ENCODE measurements at regions not wholly inside any gene's neighbourhood (a gene's known extent, or its start where the extent isn't known, plus 50 kb on each side); places are given as distances from the start of the nearest gene placed in this dataset.

- H3K27ac ChIP-seq (ENCODE audit: low read length): no peak overlapping the region
- H3K4me3 ChIP-seq (ENCODE audit: low read length): no peak overlapping the region
- H3K27me3 ChIP-seq (ENCODE audit: low read depth, low read length): peaks cover 58% of the 10 kb centered on the region
- no peaks in the 10 kb centered on the region for H3K79me2 ChIP-seq (ENCODE audit: low read length)
- no peak overlapping the region for H3K9ac ChIP-seq (ENCODE audit: low read length)
- H3K4me2 ChIP-seq (ENCODE audit: low read length): no peak overlapping the region
- TF ChIP-seq EZH2phosphoT487 (IDR thresholded peaks at IDR 0.05; ENCODE audit: low read depth): no peak
- TF ChIP-seq CTCF (IDR thresholded peaks at IDR 0.05; ENCODE audit: low read depth, low read length): no peak
- H4K20me1 ChIP-seq (ENCODE audit: insufficient read depth, low read length): no peaks in the 10 kb centered on the region
- no peaks in the 10 kb centered on the region for H3K9me3 ChIP-seq (ENCODE audit: insufficient read depth, low read length)
- no peaks in the 10 kb centered on the region for H3K36me3 ChIP-seq (replicated peaks; ENCODE audit: low read depth, low read length)
- H3K4me1 ChIP-seq (ENCODE audit: low read length): no peaks in the 10 kb centered on the region
- H2AFZ ChIP-seq (ENCODE audit: low read depth, low read length): no peak overlapping the region
Measured at GRCh38 chr11:116539211-116539610, 233.6 kb downstream of the BUD13 start.

- peaks cover 64% of the 10 kb centered on the region for H3K27me3 ChIP-seq (ENCODE audit: low read depth, low read length)
- H3K9me3 ChIP-seq (ENCODE audit: insufficient read depth, low read length): no peaks in the 10 kb centered on the region
- H3K36me3 ChIP-seq (replicated peaks; ENCODE audit: low read depth, low read length): no peaks in the 10 kb centered on the region
- H3K27ac ChIP-seq (ENCODE audit: low read length): no peak overlapping the region
- no peaks in the 10 kb centered on the region for H3K4me1 ChIP-seq (ENCODE audit: low read length)
- H3K4me3 ChIP-seq (ENCODE audit: low read length): no peak overlapping the region
- H3K79me2 ChIP-seq (ENCODE audit: low read length): no peaks in the 10 kb centered on the region
- H2AFZ ChIP-seq (ENCODE audit: low read depth, low read length): no peak overlapping the region
- H3K9ac ChIP-seq (ENCODE audit: low read length): no peak overlapping the region
- H4K20me1 ChIP-seq (ENCODE audit: insufficient read depth, low read length): no peaks in the 10 kb centered on the region
- TF ChIP-seq CTCF (IDR thresholded peaks at IDR 0.05; ENCODE audit: low read depth, low read length) (no peak), EZH2phosphoT487 (IDR thresholded peaks at IDR 0.05; ENCODE audit: low read depth) (no peak)
- no peak overlapping the region for H3K4me2 ChIP-seq (ENCODE audit: low read length)
Measured at GRCh38 chr11:116538677-116539076, 234.1 kb downstream of the BUD13 start.

GRCh38 chr11:116537709-116538108, 235.1 kb downstream of the BUD13 start:
- H4K20me1 ChIP-seq (ENCODE audit: insufficient read depth, low read length): no peaks in the 10 kb centered on the region
- no peaks in the 10 kb centered on the region for H3K79me2 ChIP-seq (ENCODE audit: low read length)
- H3K9ac ChIP-seq (ENCODE audit: low read length): no peak overlapping the region
- TF ChIP-seq CTCF (IDR thresholded peaks at IDR 0.05; ENCODE audit: low read depth, low read length): no peak
- no peak for TF ChIP-seq EZH2phosphoT487 (IDR thresholded peaks at IDR 0.05; ENCODE audit: low read depth)
- no peak overlapping the region for H2AFZ ChIP-seq (ENCODE audit: low read depth, low read length)
- no peaks in the 10 kb centered on the region for H3K9me3 ChIP-seq (ENCODE audit: insufficient read depth, low read length)
- H3K4me1 ChIP-seq (ENCODE audit: low read length): no peaks in the 10 kb centered on the region
- H3K4me3 ChIP-seq (ENCODE audit: low read length): no peak overlapping the region
- H3K4me2 ChIP-seq (ENCODE audit: low read length): no peak overlapping the region
- peaks cover 64% of the 10 kb centered on the region for H3K27me3 ChIP-seq (ENCODE audit: low read depth, low read length)
- H3K27ac ChIP-seq (ENCODE audit: low read length): no peak overlapping the region
- no peaks in the 10 kb centered on the region for H3K36me3 ChIP-seq (replicated peaks; ENCODE audit: low read depth, low read length)

- Histone ChIP-seq H3K9me3 (ENCODE audit: insufficient read depth, low read length) (no peaks in the 10 kb centered on the region), H3K27ac (ENCODE audit: low read length) (no peak overlapping the region), H3K27me3 (ENCODE audit: low read depth, low read length) (peaks cover 62% of the 10 kb centered on the region), H2AFZ (ENCODE audit: low read depth, low read length) (no peak overlapping the region), H3K4me2 (ENCODE audit: low read length) (no peak overlapping the region), H3K79me2 (ENCODE audit: low read length) (no peaks in the 10 kb centered on the region), H3K36me3 (replicated peaks; ENCODE audit: low read depth, low read length) (no peaks in the 10 kb centered on the region), H4K20me1 (ENCODE audit: insufficient read depth, low read length) (no peaks in the 10 kb centered on the region), H3K9ac (ENCODE audit: low read length) (no peak overlapping the region), H3K4me3 (ENCODE audit: low read length) (no peak overlapping the region), H3K4me1 (ENCODE audit: low read length) (no peaks in the 10 kb centered on the region)
- no peak for TF ChIP-seq CTCF (IDR thresholded peaks at IDR 0.05; ENCODE audit: low read depth, low read length)
- no peak for TF ChIP-seq EZH2phosphoT487 (IDR thresholded peaks at IDR 0.05; ENCODE audit: low read depth)
Measured at GRCh38 chr11:116537121-116537520, 235.7 kb downstream of the BUD13 start.

Data from OCI-LY3 (cell line).